Neuronal stem cell (in vitro differentiated cells): ENCODE measurements at regions not wholly inside any gene's neighbourhood (a gene's known extent, or its start where the extent isn't known, plus 50 kb on each side); places are given as distances from the start of the nearest gene placed in this dataset.

ENCODE experiments used
- DNase-seq: peaks from one replicate; pipeline ENCODE4 v3.0.0-alpha.2; 2013; ENCODE audit warnings: low spot score
- H2AFZ ChIP-seq: one replicate; pipeline ENCODE4 v1.6.1; 2013; ENCODE audit warnings: mild to moderate bottlenecking, low read length, inconsistent platforms
- H2AK5ac ChIP-seq: 2 replicates; pipeline ENCODE4 v1.6.1; 2013; ENCODE audit warnings: low read depth, mild to moderate bottlenecking, inconsistent platforms, low read length, moderate library complexity, mixed read lengths
- H2BK120ac ChIP-seq: 2 replicates; pipeline ENCODE4 v1.6.1; 2013; ENCODE audit warnings: low read depth, mild to moderate bottlenecking, inconsistent platforms, low read length, moderate library complexity, mixed read lengths
- H2BK12ac ChIP-seq: one replicate; pipeline ENCODE4 v1.6.1; 2013; ENCODE audit warnings: low read length, inconsistent platforms
- H2BK15ac ChIP-seq: 2 replicates; pipeline ENCODE4 v1.6.1; 2013; ENCODE audit warnings: mild to moderate bottlenecking, low read length, inconsistent platforms, mixed read lengths
- H2BK5ac ChIP-seq: one replicate; pipeline ENCODE4 v1.6.1; 2013; ENCODE audit warnings: inconsistent platforms, mild to moderate bottlenecking, low read length, moderate library complexity
- H3K14ac ChIP-seq: one replicate; pipeline ENCODE4 v1.6.1; 2013; ENCODE audit warnings: low read length, inconsistent platforms
- H3K18ac ChIP-seq: 2 replicates; pipeline ENCODE4 v1.6.1; 2013; ENCODE audit warnings: low read length, inconsistent platforms
- H3K23ac ChIP-seq: 2 replicates; pipeline ENCODE4 v1.6.1; 2013; ENCODE audit warnings: low read depth, mild to moderate bottlenecking, mixed read lengths, low read length, inconsistent platforms; ENCODE audit not compliant: poor library complexity
- H3K27ac ChIP-seq: replicated peaks from 3 replicates; pipeline ENCODE4 v1.5.1; 2013; ENCODE audit warnings: low read length, inconsistent platforms
- H3K27me3 ChIP-seq, 3 experiments: 2 replicates each; pipeline ENCODE4 v1.6.1; 2013; ENCODE audit warnings: low read length in 3 of 3, mild to moderate bottlenecking in 2 of 3, inconsistent platforms in 1 of 3, low read depth in 1 of 3, mixed read lengths in 1 of 3, moderate library complexity in 1 of 3; ENCODE audit not compliant: control insufficient read depth in 3 of 3, insufficient read depth in 3 of 3
- H3K36me3 ChIP-seq, 2 donors: replicated peaks in 1 of 2; 2 replicates each; pipeline ENCODE4 v1.6.1; 2013; ENCODE audit warnings: low read length in 2 of 2; ENCODE audit not compliant: control insufficient read depth in 2 of 2, insufficient read depth in 2 of 2
- H3K4ac ChIP-seq: 2 replicates; pipeline ENCODE4 v1.6.1; 2013; ENCODE audit warnings: inconsistent platforms, mild to moderate bottlenecking, low read length, moderate library complexity
- H3K4me1 ChIP-seq, 2 donors: 1 replicate in 1 of 2; 2 replicates in 1 of 2; pipeline ENCODE4 v1.6.1; 2013; ENCODE audit warnings: low read length in 2 of 2, low read depth in 1 of 2; ENCODE audit not compliant: control insufficient read depth in 2 of 2, insufficient read depth in 1 of 2
- H3K4me2 ChIP-seq: one replicate; pipeline ENCODE4 v1.6.1; 2013; ENCODE audit warnings: mild to moderate bottlenecking, low read length, inconsistent platforms; ENCODE audit not compliant: insufficient read depth, poor library complexity, severe bottlenecking
- H3K4me3 ChIP-seq, 2 donors: 2 replicates each; pipeline ENCODE4 v1.5.1; 2013; ENCODE audit warnings: low read length in 2 of 2, mild to moderate bottlenecking in 2 of 2, inconsistent platforms in 1 of 2, moderate library complexity in 1 of 2
- H3K79me1 ChIP-seq: one replicate; pipeline ENCODE4 v1.6.1; 2013; ENCODE audit warnings: low read depth, mild to moderate bottlenecking, inconsistent platforms, low read length, moderate library complexity
- H3K9ac ChIP-seq: one replicate; pipeline ENCODE4 v1.6.1; 2013; ENCODE audit warnings: mild to moderate bottlenecking, low read depth, low read length, inconsistent platforms; ENCODE audit not compliant: poor library complexity
- H3K9me3 ChIP-seq, 2 donors: replicated peaks in 1 of 2; 2 replicates each; pipeline versions ENCODE3 to v1.6.1; 2013; ENCODE audit warnings: low read length in 2 of 2, mild to moderate bottlenecking in 2 of 2, inconsistent platforms in 1 of 2, low read depth in 1 of 2, mixed read lengths in 1 of 2, moderate library complexity in 1 of 2; ENCODE audit not compliant: control insufficient read depth in 2 of 2, insufficient read depth in 1 of 2
- H4K8ac ChIP-seq: one replicate; pipeline ENCODE4 v1.6.1; 2013; ENCODE audit warnings: low read depth, mild to moderate bottlenecking, inconsistent platforms, low read length, moderate library complexity
- H4K91ac ChIP-seq: one replicate; pipeline ENCODE4 v1.6.1; 2013; ENCODE audit warnings: low read length, low read depth, mild to moderate bottlenecking, inconsistent platforms; ENCODE audit not compliant: poor library complexity
- WGBS, 2 donors: extraction: QIAGEN DNeasy Blood & Tissue Kit; methylation state at CpG; one replicate each; pipeline ENCODE4 v1.1.7; 2013; ENCODE audit warnings: missing lambda C conversion rate in 2 of 2, mixed read lengths in 1 of 2; ENCODE audit not compliant: insufficient read length in 2 of 2, insufficient replicate concordance in 1 of 2; ENCODE audit errors: extremely low coverage in 2 of 2; 5-methylcytosine and 5-hydroxymethylcytosine counted together

DNA sequence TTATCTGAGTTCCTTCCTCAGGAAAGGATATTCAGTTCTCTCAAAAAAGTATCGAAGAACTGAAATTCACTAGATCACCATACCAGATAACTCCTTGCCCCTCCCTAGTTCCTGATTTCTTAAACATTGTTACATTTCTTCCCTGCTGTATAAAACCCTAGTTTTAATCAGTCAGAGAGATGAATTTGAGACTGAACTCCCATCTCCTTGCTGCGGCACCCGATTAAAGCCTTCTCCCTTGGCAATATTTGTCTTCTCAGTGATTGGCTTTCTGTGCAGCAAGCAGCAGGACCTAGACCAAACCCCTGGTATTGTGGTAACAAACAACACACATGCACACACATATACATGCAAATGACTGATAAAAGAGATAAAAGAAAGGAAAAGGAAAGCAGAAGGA lies 1364.6 kb upstream of the GJE1 start:
- Histone ChIP-seq H3K14ac (no peak overlapping the region), H3K4me3 (no peak overlapping the region), H3K4ac (no peak overlapping the region), H3K27me3 (no peaks in the 10 kb centered on the region), H3K36me3 (no peaks in the 10 kb centered on the region), H2BK12ac (no peak overlapping the region), H3K4me1 (no peaks in the 10 kb centered on the region), H3K23ac (no peak overlapping the region), H2BK15ac (no peak overlapping the region), H2BK120ac (no peak overlapping the region), H3K18ac (no peak overlapping the region), H3K79me1 (no peaks in the 10 kb centered on the region), H3K9ac (no peak overlapping the region), H3K4me2 (no peak overlapping the region), H2AFZ (no peak overlapping the region), H3K9me3 (peaks cover 3% of the 10 kb centered on the region in 2 donors), H4K91ac (no peak overlapping the region), H4K8ac (no peak overlapping the region), H3K27ac (no peak overlapping the region), H2AK5ac (no peak overlapping the region), H2BK5ac (no peak overlapping the region)
- WGBS, 2 donors: no CpG with 5 or more reads among the region's 3 CpGs
- no peak for DNase-seq

DNA sequence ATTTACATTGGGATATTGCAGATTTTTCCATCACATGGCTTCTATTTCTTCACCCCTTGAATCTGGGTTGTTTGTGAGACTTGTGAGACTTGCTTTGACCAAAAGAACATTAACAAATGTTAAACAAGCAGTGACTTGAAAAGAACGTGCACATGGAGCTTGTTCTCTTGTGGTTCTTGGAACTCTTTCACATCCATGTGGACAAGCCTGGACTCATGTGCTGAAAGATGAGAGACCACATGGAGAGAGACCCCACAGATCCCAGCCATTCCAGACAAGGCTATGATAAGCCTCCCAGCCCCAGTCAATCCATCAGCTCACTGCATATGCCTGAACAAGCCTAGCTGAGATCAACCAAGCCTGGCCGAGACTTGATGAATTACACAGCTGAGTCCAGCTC lies 1365.7 kb upstream of the GJE1 start:
- Histone ChIP-seq H3K4me3 (no peak overlapping the region), H4K8ac (no peak overlapping the region), H3K4me2 (no peak overlapping the region), H3K79me1 (no peaks in the 10 kb centered on the region), H3K9ac (no peak overlapping the region), H4K91ac (no peak overlapping the region), H3K4me1 (no peaks in the 10 kb centered on the region), H3K14ac (no peak overlapping the region), H3K36me3 (no peaks in the 10 kb centered on the region), H2BK15ac (no peak overlapping the region), H2BK12ac (no peak overlapping the region), H3K18ac (no peak overlapping the region), H3K27me3 (no peaks in the 10 kb centered on the region), H2AFZ (no peak overlapping the region), H3K4ac (no peak overlapping the region), H2BK120ac (no peak overlapping the region), H3K9me3 (peaks cover 3% of the 10 kb centered on the region in 2 donors), H3K27ac (no peak overlapping the region), H2BK5ac (no peak overlapping the region), H3K23ac (no peak overlapping the region), H2AK5ac (no peak overlapping the region)
- WGBS, 2 donors: no CpG with 5 or more reads among the region's 2 CpGs
- DNase-seq: no peak

DNA sequence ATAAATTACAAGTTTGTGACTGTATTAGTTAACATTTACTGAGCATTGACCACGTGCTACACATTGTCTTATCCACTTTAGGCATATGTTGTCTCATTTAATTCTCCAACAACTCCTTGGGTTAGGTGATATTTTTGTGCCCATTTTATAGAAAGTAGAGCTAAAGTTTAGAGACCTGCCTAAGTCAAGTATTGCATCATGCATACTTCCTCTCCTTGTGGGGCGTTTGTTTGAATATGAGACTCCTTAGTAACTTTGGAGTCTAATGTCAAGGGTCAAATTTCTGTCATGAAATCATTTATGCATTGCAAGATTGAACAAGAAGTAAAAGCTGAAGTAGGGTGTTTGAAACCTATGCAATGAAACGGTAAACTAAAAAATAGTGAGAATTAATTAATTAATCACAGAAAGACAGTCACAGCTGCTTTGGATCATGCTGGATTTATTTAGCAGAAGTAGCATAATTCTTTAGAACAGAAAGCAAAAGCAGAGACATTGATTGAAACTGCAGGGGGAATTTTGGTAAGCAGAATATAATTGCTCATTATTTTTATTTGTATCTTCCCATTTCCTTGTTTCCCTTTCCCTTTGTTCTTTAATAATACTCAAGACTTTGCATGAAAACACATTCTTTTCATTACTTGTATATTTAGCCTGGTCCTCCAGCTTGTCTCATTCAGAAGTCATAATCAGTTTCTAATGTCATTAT lies 1374.4 kb upstream of the GJE1 start:
- no peak overlapping the region for H2AK5ac ChIP-seq
- H3K23ac ChIP-seq: no peak overlapping the region
- H3K36me3 ChIP-seq: no peaks in the 10 kb centered on the region
- no peak overlapping the region for H2BK15ac ChIP-seq
- no peaks in the 10 kb centered on the region for H3K79me1 ChIP-seq
- H4K8ac ChIP-seq: no peak overlapping the region
- H3K4me1 ChIP-seq: no peaks in the 10 kb centered on the region
- no peak overlapping the region for H2AFZ ChIP-seq
- H3K4ac ChIP-seq: no peak overlapping the region
- H3K4me2 ChIP-seq: no peak overlapping the region
- no CpG with 5 or more reads among the region's 3 CpGs for WGBS, 2 donors
- H4K91ac ChIP-seq: no peak overlapping the region
- no peak overlapping the region for H3K27ac ChIP-seq
- no peak overlapping the region for H3K9ac ChIP-seq
- H3K18ac ChIP-seq: no peak overlapping the region
- H2BK12ac ChIP-seq: no peak overlapping the region
- H2BK120ac ChIP-seq: no peak overlapping the region
- no peak overlapping the region for H3K14ac ChIP-seq
- H3K9me3 ChIP-seq: no peaks in the 10 kb centered on the region
- no peak overlapping the region for H3K4me3 ChIP-seq
- H2BK5ac ChIP-seq: no peak overlapping the region
- no peaks in the 10 kb centered on the region for H3K27me3 ChIP-seq
- no peak for DNase-seq

DNA sequence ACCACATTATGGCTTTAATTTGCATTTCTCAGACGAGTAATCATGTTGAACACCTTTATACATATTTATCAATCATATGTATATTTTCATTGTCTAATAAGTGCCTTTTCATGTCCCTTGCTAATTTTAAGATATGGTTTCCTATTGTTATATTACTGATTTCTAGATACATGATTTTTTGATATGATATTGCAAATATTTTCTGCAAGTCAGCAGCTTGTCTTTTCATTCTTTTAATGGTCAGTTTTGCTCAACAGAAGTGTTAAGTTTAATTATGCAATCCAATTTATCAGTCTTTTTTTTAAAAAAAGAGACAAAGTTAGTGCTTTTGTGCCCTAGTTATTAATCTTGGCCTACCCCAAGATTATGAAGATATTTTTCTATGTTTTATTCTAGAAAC lies 1377.8 kb upstream of the CITED2 start:
- no CpG with 5 or more reads among the region's 1 CpG for WGBS, 2 donors
- no peak overlapping the region for H2BK15ac ChIP-seq

More for the DNA sequence above, 1377.8 kb upstream of the CITED2 start:
- Histone ChIP-seq H3K79me1 (no peaks in the 10 kb centered on the region), H3K9ac (no peak overlapping the region), H4K8ac (no peak overlapping the region), H3K27ac (no peak overlapping the region), H2BK5ac (no peak overlapping the region), H3K4me3 (no peak overlapping the region), H2AK5ac (no peak overlapping the region), H3K4me2 (no peak overlapping the region), H3K4me1 (no peaks in the 10 kb centered on the region), H2BK120ac (no peak overlapping the region), H4K91ac (no peak overlapping the region), H2BK12ac (no peak overlapping the region), H2AFZ (no peak overlapping the region), H3K9me3 (peaks cover 1 to 2% of the 10 kb centered on the region in 2 donors), H3K14ac (no peak overlapping the region), H3K18ac (no peak overlapping the region), H3K27me3 (no peaks in the 10 kb centered on the region), H3K4ac (no peak overlapping the region), H3K23ac (no peak overlapping the region), H3K36me3 (no peaks in the 10 kb centered on the region)
- no peak for DNase-seq
